ENCODE measurements at regions not wholly inside any gene's neighbourhood (a gene's known extent, or its start where the extent isn't known, plus 50 kb on each side); places are given as distances from the start of the nearest gene placed in this dataset.
"Not testable (repeated sequence)": the region's sequence is repeated elsewhere in the genome, so short reads cannot be mapped to it uniquely, and the experiment has no call there.

- H3K36me3 Mint-ChIP-seq (ENCODE audit: low read depth); POLR2A ChIA-PET; H3K27me3 Mint-ChIP-seq; H3K9me3 Mint-ChIP-seq; H3K4me1 Mint-ChIP-seq; H3K4me3 Mint-ChIP-seq; H3K27ac Mint-ChIP-seq; DNase-seq: not testable (repeated sequence)
- CTCF ChIA-PET = interaction anchor here (0.5 kb wide), 1 partner anchor 95 kb away, joined by 3 read pairs; no protein-coding TSS in a partner anchor
Observed at GRCh38 chr18:44580782-44581181, 99.9 kb upstream of the SETBP1 start.

- DNase-seq = no peak
- peaks cover 10% of the 10 kb centered on the region for H3K27me3 Mint-ChIP-seq
- ChIA-PET POLR2A (no interaction called here), CTCF (no interaction called here)
- no peaks in the 10 kb centered on the region for H3K9me3 Mint-ChIP-seq
- no peaks in the 10 kb centered on the region for H3K36me3 Mint-ChIP-seq (ENCODE audit: low read depth)
- H3K4me3 Mint-ChIP-seq = no peak overlapping the region
- H3K27ac Mint-ChIP-seq = no peak overlapping the region
- H3K4me1 Mint-ChIP-seq = peaks cover 2% of the 10 kb centered on the region
Observed at GRCh38 chr18:44582456-44582855, 98.2 kb upstream of the SETBP1 start.

GRCh38 chr18:44584900-44585299 is 95.8 kb upstream of the SETBP1 start:
- ChIA-PET CTCF (interaction anchor here (0.7 kb wide), 1 partner anchor 38 kb away, joined by 4 read pairs; no protein-coding TSS in a partner anchor), POLR2A (no interaction called here)
- Mint-ChIP-seq H3K4me3 (no peak overlapping the region), H3K4me1 (peaks cover 2% of the 10 kb centered on the region), H3K9me3 (no peaks in the 10 kb centered on the region), H3K27me3 (peaks cover 10% of the 10 kb centered on the region), H3K27ac (no peak overlapping the region), H3K36me3 (ENCODE audit: low read depth) (no peaks in the 10 kb centered on the region)
- no peak for DNase-seq

GRCh38 chr18:44586782-44587524 is 93.7 kb upstream of the SETBP1 start:
- POLR2A ChIA-PET = interaction anchor here (0.6 kb wide), 1 partner anchor 95 kb away, joined by 3 read pairs; no protein-coding TSS in a partner anchor

GRCh38 chr18:44588508-44588907 is 92.2 kb upstream of the SETBP1 start:
- H3K4me3 Mint-ChIP-seq = no peak overlapping the region
- H3K36me3 Mint-ChIP-seq (ENCODE audit: low read depth) = no peaks in the 10 kb centered on the region
- H3K27ac Mint-ChIP-seq = no peak overlapping the region
- POLR2A ChIA-PET = no interaction called here
- no peaks in the 10 kb centered on the region for H3K4me1 Mint-ChIP-seq
- no peaks in the 10 kb centered on the region for H3K9me3 Mint-ChIP-seq
- no peak for DNase-seq
- H3K27me3 Mint-ChIP-seq = peaks cover 7% of the 10 kb centered on the region
- CTCF ChIA-PET = no interaction called here

More at GRCh38 chr18:44586782-44587524, 93.7 kb upstream of the SETBP1 start:
- CTCF ChIA-PET = interaction anchor here (0.5 kb wide), 1 partner anchor 344 kb away, joined by 3 read pairs; no protein-coding TSS in a partner anchor
- Mint-ChIP-seq H3K27me3 (peaks cover 10% of the 10 kb centered on the region), H3K36me3 (ENCODE audit: low read depth) (no peaks in the 10 kb centered on the region), H3K9me3 (no peaks in the 10 kb centered on the region), H3K4me1 (no peaks in the 10 kb centered on the region), H3K27ac (no peak overlapping the region), H3K4me3 (no peak overlapping the region)
- DNase-seq = no peak

- no peaks in the 10 kb centered on the region for H3K9me3 Mint-ChIP-seq
- ChIA-PET CTCF (no interaction called here), POLR2A (no interaction called here)
- no peak overlapping the region for H3K27ac Mint-ChIP-seq
- H3K4me1 Mint-ChIP-seq = no peaks in the 10 kb centered on the region
- no peak for DNase-seq
- peaks cover 3% of the 10 kb centered on the region for H3K27me3 Mint-ChIP-seq
- H3K36me3 Mint-ChIP-seq (ENCODE audit: low read depth) = no peaks in the 10 kb centered on the region
- H3K4me3 Mint-ChIP-seq = no peak overlapping the region
Observed at GRCh38 chr18:44589693-44590355, 90.9 kb upstream of the SETBP1 start.

GRCh38 chr18:44590956-44591670 is 89.6 kb upstream of the SETBP1 start:
- Mint-ChIP-seq H3K27me3 (peaks cover 3% of the 10 kb centered on the region), H3K9me3 (no peaks in the 10 kb centered on the region), H3K36me3 (ENCODE audit: low read depth) (no peaks in the 10 kb centered on the region), H3K4me3 (no peak overlapping the region), H3K4me1 (no peaks in the 10 kb centered on the region), H3K27ac (no peak overlapping the region)
- ChIA-PET CTCF (no interaction called here), POLR2A (no interaction called here)
- no peak for DNase-seq

GRCh38 chr18:44592639-44593038 is 88.0 kb upstream of the SETBP1 start:
- H3K4me3 Mint-ChIP-seq = no peak overlapping the region
- peaks cover 2% of the 10 kb centered on the region for H3K27me3 Mint-ChIP-seq
- no peak for DNase-seq
- H3K9me3 Mint-ChIP-seq = no peaks in the 10 kb centered on the region
- ChIA-PET CTCF (no interaction called here), POLR2A (no interaction called here)
- peaks cover 4% of the 10 kb centered on the region for H3K4me1 Mint-ChIP-seq
- no peak overlapping the region for H3K27ac Mint-ChIP-seq
- H3K36me3 Mint-ChIP-seq (ENCODE audit: low read depth) = no peaks in the 10 kb centered on the region

- no peak overlapping the region for H3K27ac Mint-ChIP-seq
- H3K9me3 Mint-ChIP-seq = no peaks in the 10 kb centered on the region
- peaks cover 3% of the 10 kb centered on the region for H3K27me3 Mint-ChIP-seq
- POLR2A ChIA-PET = no interaction called here
- H3K4me1 Mint-ChIP-seq = peaks cover 4% of the 10 kb centered on the region
- H3K36me3 Mint-ChIP-seq (ENCODE audit: low read depth) = no peaks in the 10 kb centered on the region
- DNase-seq = no peak
- CTCF ChIA-PET = interaction anchor here (0.6 kb wide), 1 partner anchor 54 kb away, joined by 3 read pairs; no protein-coding TSS in a partner anchor
- no peak overlapping the region for H3K4me3 Mint-ChIP-seq
Observed at GRCh38 chr18:44594799-44595467, 85.8 kb upstream of the SETBP1 start.

GRCh38 chr18:44597797-44598196 is 82.9 kb upstream of the SETBP1 start:
- POLR2A ChIA-PET = interaction anchor here (0.6 kb wide), 1 partner anchor 9 kb away, joined by 4 read pairs; no protein-coding TSS in a partner anchor
- peaks cover 8% of the 10 kb centered on the region for H3K27me3 Mint-ChIP-seq
- H3K27ac Mint-ChIP-seq = no peak overlapping the region

GRCh38 chr18:44598514-44598913 is 82.2 kb upstream of the SETBP1 start:
- no peak for DNase-seq
- Mint-ChIP-seq H3K36me3 (ENCODE audit: low read depth) (no peaks in the 10 kb centered on the region), H3K9me3 (no peaks in the 10 kb centered on the region), H3K4me1 (peaks cover 4% of the 10 kb centered on the region), H3K27ac (no peak overlapping the region), H3K4me3 (no peak overlapping the region), H3K27me3 (peaks cover 8% of the 10 kb centered on the region)
- CTCF ChIA-PET = no interaction called here
- POLR2A ChIA-PET = interaction anchor here (0.6 kb wide), 2 partner anchors 8 to 27 kb away, joined by 3 to 4 read pairs; no protein-coding TSS in a partner anchor

More at GRCh38 chr18:44597797-44598196, 82.9 kb upstream of the SETBP1 start:
- DNase-seq = no peak
- CTCF ChIA-PET = no interaction called here
- no peaks in the 10 kb centered on the region for H3K36me3 Mint-ChIP-seq (ENCODE audit: low read depth)
- H3K9me3 Mint-ChIP-seq = no peaks in the 10 kb centered on the region
- peaks cover 4% of the 10 kb centered on the region for H3K4me1 Mint-ChIP-seq
- H3K4me3 Mint-ChIP-seq = no peak overlapping the region

GRCh38 chr18:44599412-44599811 is 81.3 kb upstream of the SETBP1 start:
- POLR2A ChIA-PET = no interaction called here
- CTCF ChIA-PET = interaction anchor here (1.7 kb wide), 1 partner anchor 613 kb away, joined by 4 read pairs; no protein-coding TSS in a partner anchor
- peaks cover 4% of the 10 kb centered on the region for H3K4me1 Mint-ChIP-seq
- H3K9me3 Mint-ChIP-seq = no peaks in the 10 kb centered on the region
- no peak for DNase-seq
- no peak overlapping the region for H3K4me3 Mint-ChIP-seq
- H3K36me3 Mint-ChIP-seq (ENCODE audit: low read depth) = no peaks in the 10 kb centered on the region
- H3K27me3 Mint-ChIP-seq = peaks cover 8% of the 10 kb centered on the region
- no peak overlapping the region for H3K27ac Mint-ChIP-seq
